ENCODE measurements at regions not wholly inside any gene's neighbourhood (a gene's known extent, or its start where the extent isn't known, plus 50 kb on each side); places are given as distances from the start of the nearest gene placed in this dataset.

DNA sequence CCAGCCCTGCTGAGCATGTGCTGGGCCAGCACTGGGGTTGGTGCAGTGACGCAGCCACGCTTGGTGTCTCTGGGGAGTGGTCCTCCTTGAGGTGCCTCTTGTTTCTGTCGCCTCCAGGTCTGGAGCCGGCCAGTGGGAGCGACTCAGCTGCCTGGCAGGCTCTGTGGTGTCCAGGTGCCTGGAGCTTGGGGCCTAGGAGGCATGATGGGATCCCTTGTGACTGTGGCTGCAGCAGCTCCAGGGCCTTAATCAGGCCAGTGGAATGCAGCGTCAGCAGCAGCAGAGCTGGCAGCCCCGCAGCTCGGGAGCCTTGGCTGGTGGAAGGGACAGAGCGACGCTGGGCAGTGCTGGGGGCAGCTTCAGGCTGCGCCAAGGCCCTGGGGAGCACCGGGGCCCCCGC, 74.7 kb upstream of the CIBAR2 start:
- peaks cover 9% of the 10 kb centered on the region for H3K4me1 Mint-ChIP-seq (ENCODE audit: low read depth, unreplicated experiment)
- peaks cover 33% of the 10 kb centered on the region for H3K36me3 Mint-ChIP-seq (ENCODE audit: low read depth, unreplicated experiment)
- no peak for FAIRE-seq

DNA sequence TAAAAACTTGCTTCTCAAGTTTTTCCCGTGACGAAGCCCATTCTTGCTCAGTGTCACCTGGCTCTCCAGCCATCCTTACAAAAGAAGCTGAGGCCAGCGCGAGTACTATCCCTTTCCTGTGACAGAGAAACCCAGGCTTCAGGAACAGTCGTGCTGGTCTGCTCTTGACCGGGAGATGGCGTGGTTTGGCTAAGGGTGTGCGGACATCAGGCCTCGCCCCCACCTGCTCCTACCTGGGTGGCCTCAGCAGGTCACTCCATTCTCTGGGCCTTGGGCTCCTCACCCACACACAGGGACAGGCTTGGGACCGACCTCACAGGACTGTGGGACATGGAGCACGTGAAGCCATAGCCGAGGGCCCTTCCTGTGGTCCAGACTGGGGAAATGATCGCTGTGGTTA, 75.2 kb upstream of the CIBAR2 start:
- H3K27ac Mint-ChIP-seq (ENCODE audit: unreplicated experiment) = peak overlapping the region; percentile 53
- peaks cover 42% of the 10 kb centered on the region for H3K79me2 ChIP-seq (ENCODE audit: insufficient read depth, low read length)
- no peak overlapping the region for H3K27ac ChIP-seq (ENCODE audit: low read depth, low read length)

More for the DNA sequence above, 74.7 kb upstream of the CIBAR2 start:
- Histone ChIP-seq H3K9me3 (ENCODE audit: insufficient read depth, low read depth, low read length) (peaks cover 10% of the 10 kb centered on the region), H3K27ac (ENCODE audit: low read depth, low read length) (peak overlapping the region; percentile 21), H3K79me2 (ENCODE audit: insufficient read depth, low read length) (peaks cover 44% of the 10 kb centered on the region), H3K27me3 (ENCODE audit: insufficient read depth, low read length) (no peaks in the 10 kb centered on the region), H3K36me3 (ENCODE audit: insufficient read depth, low read length) (peaks cover 7% of the 10 kb centered on the region), H3K4me3 (ENCODE audit: insufficient read depth, low read depth, low read length) (no peak overlapping the region), H3K9ac (ENCODE audit: low read length) (no peak overlapping the region), H3K4me1 (ENCODE audit: insufficient read depth, low read length) (peaks cover 4% of the 10 kb centered on the region), H2AFZ (ENCODE audit: low read depth, low read length) (no peak overlapping the region), H4K20me1 (ENCODE audit: insufficient read depth, low read length) (peaks cover 55% of the 10 kb centered on the region), H3K4me2 (ENCODE audit: low read length) (peak overlapping the region; percentile 19)
- H3K27ac Mint-ChIP-seq (ENCODE audit: unreplicated experiment) = peak overlapping the region; percentile 66
- TF ChIP-seq EZH2 (IDR thresholded peaks at IDR 0.05; ENCODE audit: insufficient read depth, low read length) = no peak
- TF ChIP-seq, protein P1, sequence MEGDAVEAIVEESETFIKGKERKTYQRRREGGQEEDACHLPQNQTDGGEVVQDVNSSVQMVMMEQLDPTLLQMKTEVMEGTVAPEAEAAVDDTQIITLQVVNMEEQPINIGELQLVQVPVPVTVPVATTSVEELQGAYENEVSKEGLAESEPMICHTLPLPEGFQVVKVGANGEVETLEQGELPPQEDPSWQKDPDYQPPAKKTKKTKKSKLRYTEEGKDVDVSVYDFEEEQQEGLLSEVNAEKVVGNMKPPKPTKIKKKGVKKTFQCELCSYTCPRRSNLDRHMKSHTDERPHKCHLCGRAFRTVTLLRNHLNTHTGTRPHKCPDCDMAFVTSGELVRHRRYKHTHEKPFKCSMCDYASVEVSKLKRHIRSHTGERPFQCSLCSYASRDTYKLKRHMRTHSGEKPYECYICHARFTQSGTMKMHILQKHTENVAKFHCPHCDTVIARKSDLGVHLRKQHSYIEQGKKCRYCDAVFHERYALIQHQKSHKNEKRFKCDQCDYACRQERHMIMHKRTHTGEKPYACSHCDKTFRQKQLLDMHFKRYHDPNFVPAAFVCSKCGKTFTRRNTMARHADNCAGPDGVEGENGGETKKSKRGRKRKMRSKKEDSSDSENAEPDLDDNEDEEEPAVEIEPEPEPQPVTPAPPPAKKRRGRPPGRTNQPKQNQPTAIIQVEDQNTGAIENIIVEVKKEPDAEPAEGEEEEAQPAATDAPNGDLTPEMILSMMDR (IDR thresholded peaks at IDR 0.05; ENCODE audit: insufficient read depth, low read depth, low read length) = no peak
- no peak overlapping the region for H3K4me3 Mint-ChIP-seq (ENCODE audit: unreplicated experiment)
- DNase-seq (ENCODE audit: low read depth) = peak; percentile 76
- H3K9me3 Mint-ChIP-seq (ENCODE audit: unreplicated experiment) = peaks cover 22% of the 10 kb centered on the region
- H3K27me3 Mint-ChIP-seq (ENCODE audit: low read depth, unreplicated experiment) = no peaks in the 10 kb centered on the region

DNA sequence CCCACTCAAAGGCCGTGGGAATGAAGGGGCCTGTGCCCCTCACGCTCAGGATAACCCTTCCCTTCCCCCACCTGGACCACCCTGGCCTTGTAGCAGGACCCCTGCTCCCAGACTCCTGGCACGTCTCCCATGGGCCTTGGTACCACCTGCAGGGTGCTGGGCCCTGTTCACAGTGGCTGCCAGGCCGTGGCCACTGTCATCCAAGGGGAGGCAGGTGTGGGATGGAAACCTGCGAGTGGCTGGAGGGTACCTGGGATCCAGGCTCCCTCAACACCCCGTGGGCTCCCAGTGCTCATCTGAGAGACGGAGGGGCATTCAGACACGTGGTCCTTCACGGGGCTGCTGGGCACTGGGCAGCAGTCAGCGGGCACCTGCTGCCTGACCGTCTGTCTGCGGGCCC, 75.6 kb upstream of the CIBAR2 start:
- peaks cover 9% of the 10 kb centered on the region for H3K4me1 Mint-ChIP-seq (ENCODE audit: low read depth, unreplicated experiment)
- Histone ChIP-seq H3K4me2 (ENCODE audit: low read length) (no peak overlapping the region), H3K79me2 (ENCODE audit: insufficient read depth, low read length) (peaks cover 38% of the 10 kb centered on the region), H3K4me3 (ENCODE audit: insufficient read depth, low read depth, low read length) (no peak overlapping the region), H2AFZ (ENCODE audit: low read depth, low read length) (no peak overlapping the region), H4K20me1 (ENCODE audit: insufficient read depth, low read length) (peaks cover 56% of the 10 kb centered on the region), H3K4me1 (ENCODE audit: insufficient read depth, low read length) (peaks cover 4% of the 10 kb centered on the region), H3K9me3 (ENCODE audit: insufficient read depth, low read depth, low read length) (peaks cover 9% of the 10 kb centered on the region), H3K27ac (ENCODE audit: low read depth, low read length) (no peak overlapping the region), H3K9ac (ENCODE audit: low read length) (no peak overlapping the region), H3K36me3 (ENCODE audit: insufficient read depth, low read length) (peaks cover 6% of the 10 kb centered on the region), H3K27me3 (ENCODE audit: insufficient read depth, low read length) (no peaks in the 10 kb centered on the region)
- no peak for DNase-seq (ENCODE audit: low read depth)
- H3K27me3 Mint-ChIP-seq (ENCODE audit: low read depth, unreplicated experiment) = no peaks in the 10 kb centered on the region
- TF ChIP-seq, protein P1 (IDR thresholded peaks at IDR 0.05; ENCODE audit: insufficient read depth, low read depth, low read length) = no peak
- TF ChIP-seq EZH2 (IDR thresholded peaks at IDR 0.05; ENCODE audit: insufficient read depth, low read length) = no peak
- peaks cover 21% of the 10 kb centered on the region for H3K9me3 Mint-ChIP-seq (ENCODE audit: unreplicated experiment)
- FAIRE-seq = no peak
- peaks cover 32% of the 10 kb centered on the region for H3K36me3 Mint-ChIP-seq (ENCODE audit: low read depth, unreplicated experiment)
- H3K4me3 Mint-ChIP-seq (ENCODE audit: unreplicated experiment) = no peak overlapping the region
- H3K27ac Mint-ChIP-seq (ENCODE audit: unreplicated experiment) = no peak overlapping the region

More for the DNA sequence above, 75.2 kb upstream of the CIBAR2 start:
- Histone ChIP-seq H3K27me3 (ENCODE audit: insufficient read depth, low read length) (no peaks in the 10 kb centered on the region), H4K20me1 (ENCODE audit: insufficient read depth, low read length) (peaks cover 56% of the 10 kb centered on the region), H3K9ac (ENCODE audit: low read length) (no peak overlapping the region), H3K4me3 (ENCODE audit: insufficient read depth, low read depth, low read length) (no peak overlapping the region), H2AFZ (ENCODE audit: low read depth, low read length) (no peak overlapping the region), H3K36me3 (ENCODE audit: insufficient read depth, low read length) (peaks cover 7% of the 10 kb centered on the region), H3K4me1 (ENCODE audit: insufficient read depth, low read length) (peaks cover 4% of the 10 kb centered on the region), H3K9me3 (ENCODE audit: insufficient read depth, low read depth, low read length) (peaks cover 10% of the 10 kb centered on the region), H3K4me2 (ENCODE audit: low read length) (no peak overlapping the region)
- peaks cover 9% of the 10 kb centered on the region for H3K4me1 Mint-ChIP-seq (ENCODE audit: low read depth, unreplicated experiment)
- FAIRE-seq = no peak
- H3K27me3 Mint-ChIP-seq (ENCODE audit: low read depth, unreplicated experiment) = no peaks in the 10 kb centered on the region
- DNase-seq (ENCODE audit: low read depth) = no peak
- TF ChIP-seq, protein P1 (IDR thresholded peaks at IDR 0.05; ENCODE audit: insufficient read depth, low read depth, low read length) = no peak
- TF ChIP-seq EZH2 (IDR thresholded peaks at IDR 0.05; ENCODE audit: insufficient read depth, low read length) = no peak
- peaks cover 33% of the 10 kb centered on the region for H3K36me3 Mint-ChIP-seq (ENCODE audit: low read depth, unreplicated experiment)
- H3K4me3 Mint-ChIP-seq (ENCODE audit: unreplicated experiment) = no peak overlapping the region
- H3K9me3 Mint-ChIP-seq (ENCODE audit: unreplicated experiment) = peaks cover 22% of the 10 kb centered on the region
